ENCODE measurements at regions not wholly inside any gene's neighbourhood (a gene's known extent, or its start where the extent isn't known, plus 50 kb on each side); places are given as distances from the start of the nearest gene placed in this dataset.

- Histone ChIP-seq H3K4me1 (ENCODE audit: insufficient read depth) (peaks cover 14% of the 10 kb centered on the region), H3K4me3 (no peak overlapping the region), H3F3A (replicated peaks; ENCODE audit: low read depth) (no peaks in the 10 kb centered on the region), H3K9me2 (ENCODE audit: insufficient read depth) (peaks cover 12% of the 10 kb centered on the region), H3K4me2 (no peak overlapping the region), H3K27ac (ENCODE audit: low read depth) (no peak overlapping the region), H4K20me1 (replicated peaks; ENCODE audit: insufficient read depth) (no peaks in the 10 kb centered on the region), H3K27me3 (ENCODE audit: insufficient read depth) (no peaks in the 10 kb centered on the region), H3K79me2 (replicated peaks; ENCODE audit: insufficient read depth) (no peaks in the 10 kb centered on the region), H3K36me3 (ENCODE audit: insufficient read depth) (no peaks in the 10 kb centered on the region), H2AFZ (peak overlapping the region; percentile 95; the same call in 1 of the 2 replicates)
- no peaks in the 10 kb centered on the region for H3K36me3 Mint-ChIP-seq (ENCODE audit: low read depth)
- no peak overlapping the region for H3K27ac Mint-ChIP-seq
- TF ChIP-seq ZNF114 (CRISPR knock-in tag; IDR thresholded peaks at IDR 0.05) = no peak
- TF ChIP-seq ZNF331 (CRISPR knock-in tag; IDR thresholded peaks at IDR 0.05; ENCODE audit: low read depth) = no peak
- TF ChIP-seq NANOG (IDR thresholded peaks at IDR 0.05; ENCODE audit: borderline replicate concordance) = no peak
- TF ChIP-seq POLR2AphosphoS5 (IDR thresholded peaks at IDR 0.05; ENCODE audit: low read depth) = no peak
- TF ChIP-seq STAT1 (IDR thresholded peaks at IDR 0.05; ENCODE audit: unreplicated experiment) = no peak
- peak; percentile 86 to 87 for TF ChIP-seq CTCF (conservative IDR thresholded peaks at IDR 0.05; ENCODE audit: low read depth in 2 of 2)
- peaks cover 38% of the 10 kb centered on the region for H3K4me1 Mint-ChIP-seq
- ATAC-seq = peak; percentile 67
- peak; percentile 82 for DNase-seq (ENCODE audit: low spot score)
- H3K9me3 Mint-ChIP-seq = peaks cover 7% of the 10 kb centered on the region
- no peak overlapping the region for H3K4me3 Mint-ChIP-seq
- peaks cover 16% of the 10 kb centered on the region for H3K27me3 Mint-ChIP-seq (ENCODE audit: insufficient read depth, low read depth, poor library complexity)
Measured at GRCh38 chr22:35150183-35151107, 84.5 kb downstream of the ISX start.

- Histone ChIP-seq H3K4me1 (ENCODE audit: insufficient read depth) (peaks cover 14% of the 10 kb centered on the region), H4K20me1 (replicated peaks; ENCODE audit: insufficient read depth) (no peaks in the 10 kb centered on the region), H3K79me2 (replicated peaks; ENCODE audit: insufficient read depth) (no peaks in the 10 kb centered on the region), H3K27me3 (ENCODE audit: insufficient read depth) (no peaks in the 10 kb centered on the region), H3K36me3 (ENCODE audit: insufficient read depth) (no peaks in the 10 kb centered on the region), H3K27ac (ENCODE audit: low read depth) (no peak overlapping the region), H2AFZ (no peak overlapping the region), H3K9me2 (ENCODE audit: insufficient read depth) (peaks cover 12% of the 10 kb centered on the region), H3F3A (replicated peaks; ENCODE audit: low read depth) (no peaks in the 10 kb centered on the region), H3K4me2 (no peak overlapping the region), H3K4me3 (no peak overlapping the region)
- peak; percentile 37 for DNase-seq (ENCODE audit: low spot score)
- H3K27me3 Mint-ChIP-seq (ENCODE audit: insufficient read depth, low read depth, poor library complexity) = peaks cover 16% of the 10 kb centered on the region
- no peaks in the 10 kb centered on the region for H3K36me3 Mint-ChIP-seq (ENCODE audit: low read depth)
- H3K4me1 Mint-ChIP-seq = peaks cover 38% of the 10 kb centered on the region
- no peak overlapping the region for H3K27ac Mint-ChIP-seq
- H3K4me3 Mint-ChIP-seq = no peak overlapping the region
- peaks cover 7% of the 10 kb centered on the region for H3K9me3 Mint-ChIP-seq
- no peak for ATAC-seq
- TF ChIP-seq EZH2phosphoT487 (IDR thresholded peaks at IDR 0.05; ENCODE audit: unreplicated experiment) (no peak), ETS1 (IDR thresholded peaks at IDR 0.05) (no peak), REST (IDR thresholded peaks at IDR 0.05; ENCODE audit: unreplicated experiment) (no peak), ZNF331 (CRISPR knock-in tag; IDR thresholded peaks at IDR 0.05; ENCODE audit: low read depth) (no peak), NANOG (IDR thresholded peaks at IDR 0.05; ENCODE audit: borderline replicate concordance) (no peak), CTCF (conservative IDR thresholded peaks at IDR 0.05; ENCODE audit: low read depth in 2 of 2) (no peak)
Measured at GRCh38 chr22:35152316-35152715, 86.4 kb downstream of the ISX start.
